HuH-7 (cell line): ENCODE measurements at regions not wholly inside any gene's neighbourhood (a gene's known extent, or its start where the extent isn't known, plus 50 kb on each side); places are given as distances from the start of the nearest gene placed in this dataset.

Source experiments
- DNase-seq: peaks from one replicate; pipeline ENCODE4 v3.0.0; 2011; ENCODE audit warnings: low spot score

DNA sequence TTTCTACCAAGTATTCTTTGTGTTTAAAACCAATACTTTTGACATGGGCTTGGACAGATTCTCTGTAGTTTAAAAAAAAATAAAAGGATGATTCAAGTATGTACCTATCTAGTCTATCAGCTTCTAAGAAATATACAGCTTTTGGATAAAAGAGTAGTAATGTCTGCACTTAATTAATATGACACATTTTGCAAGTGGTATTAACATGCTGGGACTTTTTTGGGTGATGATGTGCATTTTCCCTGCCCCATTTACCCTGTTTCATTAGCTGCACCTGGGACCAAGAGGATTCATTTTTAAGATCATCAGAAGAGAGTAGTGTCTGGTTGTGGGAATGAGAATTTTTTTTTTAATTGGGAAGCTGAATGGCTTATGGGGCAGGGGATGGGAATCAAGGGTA, 236.2 kb upstream of the KLF14 start:
- DNase-seq: no peak

DNA sequence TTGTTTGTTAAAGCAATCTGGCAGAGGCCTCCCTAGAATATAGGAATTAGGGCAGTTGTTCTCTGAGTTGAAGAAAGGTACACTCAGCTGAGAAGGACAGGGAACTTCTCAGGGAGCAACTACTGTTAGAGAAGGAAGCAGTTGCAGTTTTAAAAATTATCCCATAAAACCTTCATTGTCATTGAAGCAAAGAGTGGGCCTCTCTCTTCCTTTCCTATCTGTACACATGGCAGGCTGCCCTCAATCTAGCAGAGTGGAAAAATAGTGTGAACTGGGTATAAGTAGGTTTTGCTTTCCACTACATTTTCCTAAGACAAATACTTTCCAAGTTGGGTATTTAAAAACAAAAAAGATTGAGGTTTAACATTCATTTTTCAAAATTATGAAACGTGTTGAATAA, 236.7 kb upstream of the KLF14 start:
- no peak for DNase-seq

DNA sequence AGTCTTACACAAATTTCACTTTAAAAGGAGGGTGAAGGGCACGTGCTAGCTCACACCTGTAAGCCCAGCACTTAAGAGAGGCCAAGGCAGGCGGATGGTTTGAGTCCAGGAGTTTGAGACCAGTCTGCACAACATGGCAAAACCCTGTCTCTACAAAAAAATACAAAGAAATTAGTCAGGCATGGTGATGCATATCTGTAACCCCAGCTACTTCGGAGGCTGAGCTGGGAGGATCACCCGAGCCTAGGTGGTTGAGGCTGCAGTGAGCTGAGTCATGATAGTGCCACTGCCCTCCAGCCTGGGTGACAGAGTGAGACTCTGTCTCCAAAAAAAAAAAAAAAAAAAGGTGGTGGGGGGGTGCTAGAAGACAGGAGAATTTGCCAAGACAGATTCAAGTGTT, 237.3 kb upstream of the KLF14 start:
- no peak for DNase-seq

DNA sequence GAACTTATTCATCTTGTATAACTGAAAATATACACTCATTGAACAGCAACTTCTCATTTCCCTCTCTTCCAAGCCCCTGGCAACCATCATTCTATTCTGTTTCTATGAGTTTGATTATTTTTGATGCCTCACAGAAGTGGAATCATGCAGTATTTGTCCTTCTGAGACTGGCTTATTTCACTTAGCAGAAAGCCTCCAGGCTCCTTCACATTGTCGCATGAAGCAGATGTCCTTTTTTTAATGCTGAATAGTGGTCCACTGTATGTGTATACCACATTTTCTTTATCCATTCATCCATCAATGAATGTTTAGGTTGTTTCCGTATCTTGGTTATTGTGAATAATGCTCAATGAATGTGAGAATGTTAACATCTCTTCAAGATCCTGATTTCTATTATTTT, 238.2 kb upstream of the KLF14 start:
- DNase-seq: no peak

DNA sequence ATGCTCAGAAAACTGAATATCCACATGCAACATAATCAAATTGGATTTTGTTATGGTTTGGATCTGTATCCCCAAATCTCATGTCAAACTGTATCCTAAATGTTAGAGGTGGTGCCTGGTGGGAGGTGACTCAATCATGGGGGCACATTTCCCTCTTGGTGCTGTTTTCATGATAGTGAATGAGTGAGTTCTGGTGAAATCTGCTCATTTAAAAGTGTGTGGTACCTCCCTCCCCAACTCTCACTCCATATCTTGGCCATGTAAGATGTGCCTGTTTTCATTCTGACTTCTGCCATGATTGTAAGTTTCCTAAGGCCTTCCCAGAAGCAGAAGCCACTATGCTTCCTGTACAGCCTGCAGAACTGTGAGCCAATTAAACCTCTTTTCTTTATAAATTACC, 239.6 kb upstream of the KLF14 start:
- no peak for DNase-seq

DNA sequence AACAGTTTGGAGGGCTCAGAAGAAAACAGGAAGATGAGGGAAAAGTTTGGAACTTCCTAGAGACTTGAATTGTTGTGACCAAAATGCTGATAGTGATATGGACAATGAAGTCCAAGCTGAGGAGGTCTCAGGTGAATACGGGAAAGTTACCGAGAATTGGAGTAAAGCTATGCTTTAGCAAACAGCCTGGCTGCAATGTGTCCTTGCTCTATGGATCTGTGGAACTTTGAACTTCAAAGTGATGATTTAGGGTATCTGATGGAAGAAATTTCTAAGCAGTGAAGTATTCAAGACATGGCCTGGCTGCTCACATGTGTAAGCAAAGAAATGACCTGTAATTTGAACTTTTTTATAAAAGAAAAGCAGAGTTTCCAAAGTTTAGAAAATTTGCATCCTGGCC, 240.2 kb upstream of the KLF14 start:
- DNase-seq: no peak

DNA sequence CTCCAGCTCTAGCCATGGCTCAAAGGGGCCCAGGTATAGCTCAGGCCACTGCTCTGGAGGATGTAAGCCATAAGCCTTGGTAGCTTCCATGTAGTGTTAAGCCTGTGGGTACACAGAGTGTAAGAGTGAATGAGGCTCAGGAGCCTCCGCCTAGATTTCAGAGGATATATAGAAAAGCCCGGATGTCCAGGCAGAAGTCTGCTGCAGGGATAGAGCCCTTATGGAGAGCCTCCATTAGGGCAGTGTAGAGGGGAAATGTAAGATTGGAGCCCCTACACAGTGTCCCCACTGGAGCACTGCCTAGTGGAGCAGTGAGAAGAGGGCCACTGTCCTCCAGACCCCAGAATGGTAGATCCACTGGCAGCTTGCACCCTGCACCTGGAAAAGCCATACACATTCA, 240.8 kb upstream of the KLF14 start:
- DNase-seq: no peak

DNA sequence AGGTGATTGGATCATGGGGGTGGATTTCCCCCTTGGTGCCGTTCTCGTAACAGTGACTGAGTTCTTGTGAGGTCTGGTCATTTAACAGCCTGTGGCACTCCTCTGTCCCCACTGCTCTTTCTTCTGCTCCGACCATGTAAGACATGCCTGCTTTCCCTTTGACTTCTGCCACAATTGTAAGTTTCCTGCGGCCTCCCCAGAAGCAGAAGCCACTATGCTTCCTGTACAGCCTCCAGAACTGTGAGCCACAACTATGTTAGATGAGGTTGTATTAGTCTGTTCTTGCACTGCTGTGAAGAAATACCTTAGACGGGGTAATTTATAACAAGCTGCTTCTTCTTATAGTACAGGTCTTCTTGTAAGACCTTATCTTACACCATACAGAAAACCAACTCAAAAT, 241.7 kb upstream of the KLF14 start:
- DNase-seq: no peak

DNA sequence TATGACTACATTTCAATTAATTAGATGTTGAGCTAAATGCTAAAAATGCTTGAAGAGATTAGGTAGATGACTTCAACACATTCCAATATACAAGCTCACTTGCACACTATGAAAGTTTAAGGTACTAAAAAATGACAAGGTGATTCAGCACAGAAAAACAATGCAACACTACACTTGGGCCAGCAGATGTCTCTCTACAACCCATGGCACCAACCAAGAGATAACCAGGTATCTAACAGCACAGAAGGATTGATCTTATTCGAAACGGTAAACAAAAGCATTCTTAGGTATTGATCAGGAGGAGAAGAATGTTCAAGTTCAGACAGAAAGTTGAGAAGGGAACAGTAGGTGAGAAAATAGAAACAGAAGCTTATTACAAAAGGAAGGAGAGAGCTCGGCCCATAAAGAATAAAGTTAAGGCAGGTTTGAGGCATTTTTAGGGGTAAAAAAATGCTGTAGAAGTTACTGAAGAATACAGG, 248.2 kb upstream of the KLF14 start:
- peak; percentile 40 for DNase-seq

DNA sequence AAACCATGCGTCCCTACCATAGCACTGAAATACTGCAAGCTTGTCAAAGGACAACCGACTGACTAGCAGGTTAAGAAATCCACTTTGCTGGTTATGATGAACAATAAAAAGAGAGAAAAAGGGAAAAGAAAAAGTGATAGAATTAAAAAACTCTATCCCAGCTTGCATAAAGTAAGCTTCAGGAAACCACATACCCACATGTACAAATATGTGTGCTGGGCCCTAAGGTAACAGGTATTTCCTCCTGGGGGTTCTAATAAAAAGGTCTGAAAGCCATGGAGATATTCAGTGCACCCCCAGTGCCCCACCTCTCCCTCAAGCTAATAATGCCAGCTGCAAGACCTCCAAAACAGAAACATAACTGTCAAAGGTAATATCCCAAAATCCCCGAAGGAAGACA, 248.6 kb upstream of the KLF14 start:
- DNase-seq: no peak

DNA sequence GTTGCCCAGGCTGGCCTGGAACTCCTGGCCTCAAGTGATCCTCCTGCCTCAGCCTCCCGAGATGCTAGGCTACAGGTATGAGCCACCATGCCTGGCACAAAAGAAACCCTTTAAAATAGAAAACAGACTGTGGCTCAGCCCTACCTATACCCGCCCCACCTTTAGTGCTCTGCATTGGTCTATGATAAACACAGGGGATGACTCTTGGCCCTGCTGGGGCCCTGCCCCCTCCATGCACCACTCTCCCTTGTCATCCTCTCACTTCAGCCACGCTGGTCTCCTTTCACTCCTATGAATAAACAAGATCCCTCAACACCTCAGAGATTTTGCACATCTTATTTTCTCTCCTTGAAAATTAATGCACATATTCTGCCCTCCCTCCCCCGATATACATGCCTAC, 251.4 kb upstream of the KLF14 start:
- no peak for DNase-seq

DNA sequence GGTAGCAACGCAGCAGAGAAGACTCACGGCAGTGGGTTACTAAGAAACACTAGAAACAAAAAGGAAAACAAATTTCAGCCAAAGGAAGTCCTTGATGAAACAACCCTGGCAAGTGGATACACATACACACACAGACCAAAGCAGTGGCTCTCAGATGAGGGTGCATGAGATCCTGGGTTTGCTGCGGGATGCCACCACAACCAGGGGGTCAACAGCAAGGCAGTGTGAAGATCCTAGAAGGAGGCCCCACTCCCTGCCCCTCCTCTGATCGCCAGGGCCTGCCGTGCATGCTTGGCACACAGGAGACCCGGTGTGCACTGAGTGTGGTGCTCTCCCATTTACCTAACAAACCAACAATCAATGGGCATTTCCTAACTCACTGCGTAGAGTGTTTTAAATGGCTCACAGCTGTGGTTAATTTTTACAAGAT, 252.3 kb upstream of the KLF14 start:
- DNase-seq: no peak

DNA sequence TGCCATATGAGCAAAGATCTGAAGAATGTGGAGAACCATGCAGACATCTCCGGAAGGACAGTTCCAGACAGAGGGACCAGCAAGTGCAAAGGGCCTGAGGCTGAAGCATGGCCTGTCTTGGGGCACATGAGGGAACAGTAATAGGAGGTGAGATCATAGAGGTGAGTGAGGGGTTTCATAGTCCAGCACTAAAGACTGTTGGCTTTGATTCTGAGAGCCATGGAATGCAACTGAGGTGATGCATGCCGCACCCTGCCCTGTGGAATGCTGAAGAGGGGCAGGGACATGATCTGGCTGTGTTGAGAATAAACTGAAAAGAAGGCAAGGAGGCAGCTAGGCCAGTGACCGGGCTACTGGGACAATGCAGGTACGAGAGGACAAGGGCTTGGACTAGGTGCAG, 253.1 kb upstream of the KLF14 start:
- no peak for DNase-seq

DNA sequence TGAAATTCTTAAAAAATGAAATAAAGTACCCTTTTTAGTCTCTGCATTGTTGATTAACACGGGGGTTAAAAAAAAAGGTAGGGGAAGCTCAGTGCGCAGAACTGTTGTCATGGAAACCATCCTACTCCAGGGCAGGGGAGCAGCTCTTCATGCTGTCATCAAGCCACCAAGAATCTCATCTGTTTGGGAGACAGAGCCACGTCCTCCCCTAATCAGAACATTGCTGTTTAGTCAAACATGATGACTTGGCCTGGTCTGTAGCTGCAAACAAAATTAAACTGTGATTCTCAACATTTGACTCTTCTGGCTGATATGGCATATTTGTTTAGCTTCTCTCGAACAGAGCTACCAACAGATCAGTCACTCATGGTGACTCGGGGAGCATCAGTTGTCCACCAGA, 254.4 kb upstream of the KLF14 start:
- no peak for DNase-seq

DNA sequence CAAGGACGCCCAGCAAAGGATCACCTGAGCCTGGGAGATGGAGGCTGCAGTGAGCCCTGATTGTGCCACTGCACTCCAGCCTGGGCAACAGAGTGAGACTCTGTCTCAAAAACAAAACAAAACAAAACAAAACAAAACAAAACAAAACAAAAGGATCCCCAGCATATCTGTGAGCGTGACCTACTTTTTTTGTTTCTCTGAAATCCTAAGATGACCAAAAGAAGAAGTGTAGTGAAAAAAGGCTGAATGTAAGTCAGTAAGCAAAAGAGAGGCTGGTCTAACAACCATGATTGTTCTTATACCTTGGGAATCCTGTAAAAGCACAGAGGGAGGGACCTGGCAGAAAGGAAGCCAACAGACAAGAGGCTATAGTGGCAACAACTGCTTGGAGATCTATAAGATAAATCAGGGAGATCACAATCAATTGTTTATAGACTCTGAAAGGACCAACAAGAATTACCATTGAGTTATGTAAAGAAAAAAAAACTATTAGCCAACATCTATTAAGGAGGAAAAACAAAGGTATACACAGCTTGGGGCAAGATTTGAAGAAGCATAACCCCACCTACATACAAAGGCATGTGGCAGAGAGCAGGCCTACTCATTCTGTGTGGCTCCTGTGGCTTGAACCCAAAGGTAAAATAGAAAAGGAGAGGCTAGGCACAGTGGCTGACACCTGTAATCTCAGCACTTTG, 255.2 kb upstream of the KLF14 start:
- no peak for DNase-seq

DNA sequence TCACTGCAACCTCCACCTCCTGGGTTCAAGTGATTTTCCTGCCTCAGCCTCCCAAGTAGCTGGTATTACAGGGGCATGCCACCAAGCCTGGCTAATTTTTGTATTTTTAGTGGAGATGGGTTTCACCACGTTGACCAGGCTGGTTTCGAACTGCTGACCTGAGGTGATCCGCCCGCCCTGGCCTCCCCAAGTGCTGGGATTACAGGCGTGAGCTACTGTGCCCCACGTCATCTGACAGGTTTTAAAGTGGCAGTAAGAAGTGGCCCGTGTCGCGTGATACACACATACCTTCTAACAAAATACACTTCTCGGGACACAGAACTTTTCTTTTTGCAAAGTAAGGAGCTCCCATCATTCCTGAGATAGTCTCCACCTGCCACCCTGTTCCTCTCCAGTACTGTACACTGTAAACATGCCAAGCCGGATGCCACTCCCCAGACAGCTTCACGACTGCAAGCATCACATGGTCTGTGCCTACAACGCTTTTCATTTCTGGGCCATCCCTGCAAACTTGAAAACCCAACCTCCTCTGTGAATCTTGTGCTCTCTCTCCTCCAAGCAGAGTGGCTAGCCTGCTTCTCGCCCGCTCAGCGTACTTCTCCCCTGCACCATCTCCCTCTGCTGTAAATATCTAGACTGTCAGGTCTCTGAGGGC, 256.3 kb upstream of the KLF14 start:
- DNase-seq: no peak

DNA sequence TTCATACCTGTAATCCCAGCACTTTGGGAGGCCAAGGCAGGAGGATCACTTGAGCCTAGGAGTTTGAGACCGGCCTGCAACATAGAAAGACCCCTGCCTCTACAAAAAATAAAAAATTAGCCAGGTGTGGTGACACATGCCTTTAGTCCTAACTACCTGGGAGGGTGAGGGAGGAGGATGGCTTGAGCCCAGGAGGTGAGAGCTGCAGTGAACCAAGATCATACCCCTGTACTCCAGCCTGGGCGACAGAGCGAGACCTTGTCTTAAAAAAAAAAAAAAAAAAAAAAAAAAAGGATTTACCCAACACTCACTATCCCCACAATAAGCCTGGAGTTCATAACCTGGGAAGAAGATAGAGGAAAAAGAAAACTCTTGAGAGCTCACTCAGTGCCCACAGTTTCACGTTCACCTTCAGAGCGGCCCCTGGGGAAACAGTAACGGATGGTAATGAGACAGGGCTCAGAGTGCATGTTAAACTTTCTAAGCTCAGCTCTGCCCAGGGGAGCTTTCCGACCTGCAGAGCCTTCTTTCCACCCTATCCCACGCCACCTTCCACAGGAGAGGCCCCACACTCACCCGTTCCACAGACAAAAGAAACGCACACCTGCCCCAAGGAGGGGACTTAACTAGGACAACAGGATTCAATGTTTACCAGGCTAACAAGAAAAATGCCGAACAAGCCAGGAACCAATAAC, 259.8 kb upstream of the KLF14 start:
- no peak for DNase-seq

DNA sequence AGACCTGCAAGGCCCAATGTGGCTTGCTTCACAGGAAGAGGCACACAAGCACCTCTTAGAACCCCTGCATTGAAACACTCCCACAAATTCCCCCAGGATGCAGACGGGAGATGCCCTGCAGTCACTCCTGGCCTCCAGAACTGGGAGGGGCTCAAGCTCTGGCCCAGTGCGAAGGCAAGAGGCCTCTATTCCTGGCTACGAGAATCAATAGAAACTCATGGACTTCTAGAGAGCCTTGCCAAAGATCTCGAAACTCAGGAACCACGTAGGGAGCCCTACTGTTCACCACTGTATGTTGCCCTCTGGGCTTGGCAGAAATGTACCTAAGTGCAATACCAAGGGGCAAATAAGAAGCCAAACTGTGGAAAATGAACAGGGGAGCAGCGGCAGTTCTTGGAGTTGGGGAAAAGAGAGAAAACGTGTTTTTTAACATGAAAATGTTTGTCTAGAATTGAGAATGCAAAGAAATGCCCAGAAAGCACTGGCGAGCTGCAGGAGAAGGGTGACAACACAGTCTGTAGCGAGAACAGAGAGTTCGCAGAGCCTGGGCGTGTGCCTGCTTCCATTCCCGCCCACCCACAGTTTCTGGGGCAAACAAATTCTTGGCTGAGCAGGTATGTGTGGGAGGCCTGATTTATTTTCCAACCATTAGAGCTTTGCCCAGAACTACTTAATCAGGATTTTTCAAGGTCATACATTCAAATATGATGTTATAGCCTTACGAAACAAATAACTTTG, 260.5 kb upstream of the KLF14 start:
- no peak for DNase-seq

DNA sequence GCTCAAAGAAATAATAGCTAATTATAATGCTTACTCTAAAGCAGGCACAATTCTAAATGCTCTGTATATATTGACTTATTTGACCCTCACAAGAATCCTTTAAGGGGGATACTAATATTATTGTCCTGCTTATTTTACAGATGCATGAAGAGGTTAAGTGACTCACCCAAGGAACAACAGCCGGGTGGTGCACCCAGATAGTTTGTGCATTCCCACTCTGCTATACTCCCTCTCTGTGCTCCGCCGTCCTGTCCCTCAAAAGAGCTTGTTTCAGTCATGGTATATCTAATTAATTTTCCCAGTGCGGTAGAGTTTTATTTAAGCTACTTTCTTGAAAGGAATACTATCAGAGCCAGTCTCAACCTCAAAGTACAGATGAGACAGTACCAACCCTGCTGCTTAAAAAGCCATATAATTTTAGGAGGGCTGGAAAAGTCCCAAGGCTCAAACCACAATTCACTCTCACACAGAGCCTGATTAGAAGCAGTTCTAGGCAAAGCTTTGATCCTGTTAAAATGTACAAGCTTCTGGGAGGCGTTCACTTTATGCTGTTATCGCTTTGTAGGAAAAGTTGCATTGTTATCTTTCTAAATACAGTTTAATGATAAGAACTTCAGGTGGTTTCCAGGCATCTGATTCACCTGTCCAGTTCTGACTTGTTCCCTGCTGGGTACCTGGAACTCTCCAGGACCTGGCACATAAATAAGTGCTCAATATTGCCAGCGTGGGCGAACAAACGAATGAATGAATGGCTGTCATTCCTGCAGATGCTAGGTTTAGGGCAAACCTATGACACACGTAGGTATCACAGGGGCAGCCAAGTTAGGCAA, 261.5 kb upstream of the KLF14 start:
- DNase-seq: no peak

DNA sequence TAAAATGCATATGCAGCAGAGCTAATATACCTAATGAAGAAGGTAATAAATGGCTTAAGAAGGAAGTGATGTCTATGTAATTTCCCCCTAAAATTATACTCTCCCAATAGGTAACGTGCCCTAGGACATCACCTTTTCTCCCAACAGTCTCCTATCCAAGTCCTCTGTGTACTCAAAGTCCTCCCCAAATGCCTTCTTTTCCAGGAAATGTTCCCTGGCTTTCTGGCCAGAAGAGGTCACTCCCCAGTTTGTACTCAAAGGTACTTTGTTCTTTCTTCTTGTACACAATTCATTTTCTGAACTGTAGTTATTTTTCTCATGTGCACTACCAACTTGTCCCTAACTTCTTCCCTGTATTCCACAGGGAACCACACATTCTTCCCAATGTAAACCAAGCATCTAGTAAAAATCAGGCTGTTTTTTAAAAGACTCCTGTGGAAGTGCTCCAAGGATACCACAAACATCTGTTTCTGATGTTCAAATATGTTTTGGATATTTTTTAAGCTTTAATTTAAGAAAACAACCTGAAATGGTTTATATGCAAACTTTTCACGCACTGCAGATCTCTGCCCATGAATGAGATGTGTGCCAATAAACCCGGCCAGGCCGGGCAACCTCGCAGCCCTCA, 262.3 kb upstream of the KLF14 start:
- DNase-seq: no peak

DNA sequence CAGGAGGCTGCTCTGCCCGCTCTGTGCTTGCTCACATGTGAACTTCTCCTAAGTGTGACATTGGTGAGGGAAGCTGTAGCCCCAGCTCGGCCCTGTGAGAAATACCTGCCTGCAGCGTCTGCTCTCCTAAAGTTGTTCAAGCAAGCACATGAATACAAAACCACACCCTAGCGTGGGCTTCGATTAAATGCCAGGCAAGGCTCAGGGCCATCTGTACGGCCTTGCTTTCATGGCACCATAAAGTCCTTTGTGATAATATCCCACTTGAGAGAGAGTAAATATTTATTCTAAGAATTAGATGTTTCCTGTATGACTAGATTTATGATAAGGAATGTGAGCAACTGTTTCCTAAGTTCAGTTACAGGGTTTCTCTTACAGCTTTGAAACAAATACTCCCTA, 262.8 kb upstream of the KLF14 start:
- peak; percentile 37 for DNase-seq
